ENCODE measurements at regions not wholly inside any gene's neighbourhood (a gene's known extent, or its start where the extent isn't known, plus 50 kb on each side); places are given as distances from the start of the nearest gene placed in this dataset.
"Not testable (repeated sequence)": the region's sequence is repeated elsewhere in the genome, so short reads cannot be mapped to it uniquely, and the experiment has no call there.

GRCh38 chr6:1445650-1446330, 56.4 kb downstream of the FOXF2 start:
- no peak for DNase-seq

DNA sequence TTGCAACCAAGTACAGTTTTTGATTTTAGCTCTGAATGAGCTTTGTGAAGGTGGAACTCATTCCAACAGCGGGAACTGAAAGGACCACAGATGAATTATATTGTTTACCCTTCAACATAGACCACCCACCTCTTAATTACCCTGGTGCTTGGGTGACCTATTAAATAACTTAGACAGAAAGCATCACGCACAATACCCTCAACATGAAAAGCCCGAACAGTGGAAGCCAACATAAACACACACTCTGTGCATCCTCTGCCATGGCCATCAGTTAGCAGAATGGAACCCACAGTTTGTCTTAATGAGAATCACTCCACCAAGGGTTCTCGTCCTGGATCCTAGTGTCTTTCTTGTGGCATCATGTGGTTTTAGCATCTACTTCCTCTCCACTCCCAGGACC, 60.5 kb downstream of the FOXF2 start:
- DNase-seq, result no peak

DNA sequence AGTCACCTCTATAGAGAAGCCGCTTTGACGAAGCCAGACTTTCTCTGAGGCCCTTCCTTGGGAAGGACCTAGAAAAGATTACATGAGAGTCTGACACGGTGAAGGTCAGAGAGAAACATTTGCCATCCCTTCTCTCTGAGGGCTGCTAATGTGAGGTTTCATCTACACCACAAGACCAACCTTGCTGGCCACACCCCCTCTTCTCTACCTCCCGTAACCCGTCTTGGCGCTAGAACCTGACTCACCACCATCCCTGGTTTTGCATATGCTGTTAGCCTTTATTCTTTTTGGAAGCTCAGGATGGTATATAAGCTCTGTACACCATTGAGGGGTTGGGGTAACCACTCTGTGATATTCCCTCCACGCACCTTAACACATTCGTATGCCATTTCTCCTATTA, 63.6 kb downstream of the FOXF2 start:
- no peak for DNase-seq

DNA sequence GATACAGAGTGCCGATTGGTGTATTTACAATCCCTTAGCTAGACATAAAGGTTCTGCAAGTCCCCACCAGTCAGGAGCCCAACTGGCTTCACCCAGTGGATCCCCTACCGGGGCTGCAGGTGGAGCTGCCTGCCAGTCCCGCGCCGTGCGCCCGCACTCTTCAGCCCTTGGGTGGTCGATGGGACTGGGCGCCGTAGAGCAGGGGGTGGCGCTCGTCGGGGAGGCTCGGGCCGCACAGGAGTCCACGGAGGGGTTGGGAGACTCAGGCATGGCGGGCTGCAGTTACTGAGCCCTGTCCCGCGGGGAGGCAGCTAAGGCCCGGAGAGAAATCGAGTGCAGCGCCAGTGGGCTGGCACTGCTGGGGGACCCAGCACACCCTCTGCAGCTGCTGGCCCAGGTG, 67.4 kb downstream of the FOXF2 start:
- not testable (repeated sequence) for DNase-seq

GRCh38 chr6:1461207-1461606, 71.8 kb downstream of the FOXF2 start:
- no peak for DNase-seq

DNA sequence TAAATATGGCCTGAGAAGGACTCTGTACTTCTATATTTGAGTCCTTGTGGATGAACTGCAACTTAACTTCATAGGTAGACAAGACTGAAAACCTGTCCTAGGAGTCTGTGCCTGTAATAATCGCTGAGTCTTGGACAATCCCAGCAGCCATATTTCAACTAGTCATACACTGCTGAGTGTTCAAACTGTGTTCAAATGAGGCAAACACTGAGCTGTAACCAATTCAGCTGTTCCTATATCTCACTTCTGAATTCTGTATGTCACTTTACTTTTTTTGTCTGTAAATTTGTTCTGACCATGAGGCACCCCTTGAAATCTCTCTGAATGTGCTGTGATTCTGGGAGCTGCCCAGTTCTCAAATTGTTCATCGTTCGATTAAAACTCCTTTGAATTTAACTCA, 72.4 kb downstream of the FOXF2 start:
- DNase-seq, result no peak

DNA sequence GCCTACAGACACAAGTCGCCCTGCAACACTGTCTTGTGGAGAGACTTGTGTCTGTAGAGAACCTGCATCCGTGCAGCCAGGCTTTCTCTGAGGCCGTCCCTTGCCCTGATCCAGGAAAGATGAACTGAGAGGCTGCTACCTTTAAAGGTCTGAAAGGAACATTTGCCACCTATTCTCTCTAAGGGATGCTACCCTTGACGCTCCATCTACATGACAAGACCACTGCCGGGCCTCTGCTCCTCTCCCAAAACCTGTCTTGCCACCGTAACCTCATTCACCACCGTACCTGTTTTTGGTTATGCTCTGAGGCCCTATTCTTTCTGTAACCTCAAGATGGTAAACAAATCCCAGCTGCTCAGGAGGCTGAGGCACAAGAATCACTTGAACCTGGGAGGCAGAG, 73.9 kb downstream of the FOXF2 start:
- no peak for DNase-seq

DNA sequence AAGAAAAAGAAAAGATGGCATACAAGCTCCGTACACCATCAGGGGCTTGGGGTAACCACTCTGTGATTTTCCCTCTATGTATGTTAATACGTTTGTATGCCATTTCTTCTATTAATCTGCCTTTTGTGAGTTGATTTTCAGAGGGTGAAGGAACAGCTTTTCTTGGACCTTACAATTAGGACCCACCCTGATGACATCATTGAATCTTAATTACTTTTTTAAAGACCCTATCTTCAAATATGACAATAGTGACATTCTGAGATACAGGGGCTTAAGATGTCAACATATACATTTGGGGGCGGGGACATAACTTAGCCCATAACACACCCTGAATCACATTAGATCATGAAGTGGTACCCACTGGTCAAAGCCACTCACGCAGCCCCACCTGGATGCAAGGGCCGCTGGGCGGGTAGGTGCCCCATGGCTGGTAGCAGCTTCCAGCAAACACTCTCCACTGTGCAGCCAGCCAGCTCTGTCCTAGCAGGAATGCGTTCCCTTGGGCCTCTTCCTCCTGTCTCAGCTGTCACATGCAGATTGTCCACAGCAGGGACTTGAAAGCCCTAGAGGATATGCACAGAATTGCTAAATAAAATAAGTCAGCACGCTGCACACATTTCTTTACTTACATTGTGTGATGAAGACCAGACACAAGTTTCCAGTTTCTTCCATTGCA, 74.5 kb downstream of the FOXF2 start:
- no peak for DNase-seq

DNA sequence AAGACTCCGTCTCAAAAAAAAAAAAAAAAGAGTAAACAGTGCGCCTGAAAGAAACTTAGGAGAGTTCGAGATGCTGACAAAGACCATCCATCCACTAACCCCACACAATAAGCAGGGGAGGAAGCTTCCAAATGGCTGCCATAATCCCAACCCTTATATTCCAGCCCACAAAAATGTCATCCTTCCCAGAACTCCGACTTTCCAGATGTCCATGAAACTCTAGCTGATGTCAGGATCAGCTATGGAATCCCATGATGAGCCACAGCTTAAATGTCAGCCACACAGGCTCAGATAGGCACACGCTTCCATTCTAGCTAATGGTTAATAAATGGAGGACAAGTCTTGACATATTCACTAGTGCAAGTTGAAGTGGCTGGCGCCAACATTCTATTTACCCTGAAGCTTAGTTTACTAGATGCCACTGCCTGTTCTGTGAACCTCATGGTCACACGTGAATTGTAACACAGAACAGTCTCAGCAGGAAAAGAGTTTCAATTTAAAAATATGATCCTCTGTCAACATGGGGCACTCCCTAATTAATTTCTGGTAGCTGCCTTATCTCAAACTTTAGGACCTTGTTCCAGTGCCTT, 75.5 kb downstream of the FOXF2 start:
- DNase-seq, result no peak

- no peak for DNase-seq
Measured at GRCh38 chr6:1468126-1468525, 78.8 kb downstream of the FOXF2 start.

- DNase-seq, result no peak
Measured at GRCh38 chr6:1470040-1470439, 80.7 kb downstream of the FOXF2 start.

GRCh38 chr6:1472643-1473042, 83.3 kb downstream of the FOXF2 start:
- DNase-seq, result no peak

DNA sequence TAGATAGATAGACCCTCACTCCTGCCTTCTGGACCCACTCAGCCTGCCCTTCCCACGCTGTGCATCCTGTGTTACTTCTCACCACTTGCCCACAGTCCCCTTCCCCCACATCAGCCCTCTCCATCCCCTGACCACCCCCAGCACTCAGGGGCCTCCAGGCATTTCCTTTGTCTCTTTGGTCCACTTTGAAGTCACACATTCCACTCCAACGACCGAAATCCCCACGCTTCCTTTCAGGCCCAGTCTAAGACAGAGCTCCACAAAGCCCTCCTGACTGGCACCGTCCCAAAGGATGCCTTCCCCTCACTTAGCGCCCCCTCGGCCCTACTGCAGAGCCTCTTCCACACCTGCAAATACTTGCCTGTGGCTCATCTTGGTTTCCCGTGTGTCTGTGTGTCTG, 83.8 kb downstream of the FOXF2 start:
- DNase-seq, result no peak

DNA sequence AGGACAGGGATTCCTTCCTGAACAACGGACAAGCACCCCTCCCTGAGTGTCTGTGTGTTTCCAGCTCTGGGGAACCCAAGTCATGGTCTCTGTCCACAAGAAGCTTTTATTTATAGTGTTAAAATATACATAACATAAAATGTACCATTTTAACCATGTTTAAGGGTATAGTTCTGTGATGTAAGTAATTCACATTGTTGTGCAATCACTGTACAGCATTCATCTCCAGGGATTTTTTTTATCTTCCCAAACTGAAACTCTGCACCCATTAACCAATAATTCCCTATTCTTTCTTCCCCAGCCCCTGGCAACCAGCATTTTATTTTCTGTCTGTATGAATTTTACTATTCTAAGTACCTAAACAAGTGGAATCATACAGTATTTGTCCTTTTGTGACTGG, 84.2 kb downstream of the FOXF2 start:
- DNase-seq, result no peak

DNA sequence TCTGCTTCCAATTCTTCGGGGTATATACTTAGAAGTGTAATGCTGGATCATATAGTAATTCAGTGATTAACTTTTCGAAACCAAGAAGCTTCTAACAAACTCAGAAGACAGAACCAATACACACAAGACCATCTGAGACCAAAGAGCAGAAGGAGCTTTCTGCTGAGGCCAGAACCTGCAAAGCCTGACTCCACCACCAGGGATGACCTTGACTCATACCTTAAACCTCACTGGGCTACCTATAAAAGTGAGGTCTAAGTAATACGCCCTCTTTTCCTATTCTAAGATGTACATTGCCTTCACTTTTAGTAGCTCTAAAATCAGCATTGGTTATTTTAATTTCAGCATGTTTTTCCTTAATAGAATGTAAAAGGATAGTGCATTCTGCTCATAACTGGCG, 84.8 kb downstream of the FOXF2 start:
- DNase-seq, result no peak

- DNase-seq, result no peak
Measured at GRCh38 chr6:1475174-1475573, 85.8 kb downstream of the FOXF2 start.

GRCh38 chr6:1477432-1478090, 88.2 kb downstream of the FOXF2 start:
- DNase-seq, result no peak

GRCh38 chr6:1478163-1478826, 88.9 kb downstream of the FOXF2 start:
- DNase-seq, result not testable (repeated sequence)

DNA sequence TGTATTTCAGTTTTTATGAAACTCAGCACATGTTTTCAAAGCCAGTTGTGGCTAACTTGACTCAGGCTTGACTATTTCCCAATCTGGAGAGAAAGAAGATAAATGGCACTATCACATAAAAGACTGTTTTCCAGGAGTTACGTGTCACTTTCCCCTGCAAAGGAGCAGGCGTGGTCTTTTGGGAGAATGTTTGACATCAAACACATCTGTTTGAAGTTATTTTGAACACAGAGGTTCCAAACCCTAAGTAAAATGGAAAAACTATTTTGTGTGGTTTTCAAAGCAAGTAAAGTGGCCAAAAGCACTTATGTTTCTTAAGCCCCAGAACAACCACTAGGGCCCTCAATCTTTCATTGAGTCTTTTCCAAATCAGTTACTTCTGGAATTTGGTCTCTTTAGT, 89.7 kb downstream of the FOXF2 start:
- no peak for DNase-seq

- DNase-seq, result no peak
Measured at GRCh38 chr6:1479601-1480221, 90.3 kb downstream of the FOXF2 start.

DNA sequence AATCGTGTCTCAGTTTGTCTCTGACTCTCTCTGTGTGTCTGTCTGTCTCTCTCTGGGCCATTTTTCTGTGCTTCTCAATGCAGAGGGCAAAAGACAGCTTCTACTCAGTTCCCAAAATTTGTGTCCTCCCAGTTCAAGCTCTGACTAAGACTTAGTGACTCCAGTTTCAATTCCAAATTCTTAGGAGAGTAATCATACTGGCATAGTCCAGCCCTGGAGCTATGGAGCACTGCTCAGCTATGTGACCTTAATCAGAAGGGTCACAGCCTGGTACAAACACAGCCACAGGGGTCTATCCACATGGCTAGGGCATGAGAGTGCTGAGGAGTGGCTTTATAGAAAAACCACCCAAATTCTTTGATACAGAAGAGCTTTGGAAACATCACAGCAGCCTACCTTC, 91.9 kb downstream of the FOXF2 start:
- no peak for DNase-seq

- no peak for DNase-seq
Measured at GRCh38 chr6:1482381-1483166, 93.2 kb downstream of the FOXF2 start.
